ENCODE measurements at regions not wholly inside any gene's neighbourhood (a gene's known extent, or its start where the extent isn't known, plus 50 kb on each side); places are given as distances from the start of the nearest gene placed in this dataset.

DNA sequence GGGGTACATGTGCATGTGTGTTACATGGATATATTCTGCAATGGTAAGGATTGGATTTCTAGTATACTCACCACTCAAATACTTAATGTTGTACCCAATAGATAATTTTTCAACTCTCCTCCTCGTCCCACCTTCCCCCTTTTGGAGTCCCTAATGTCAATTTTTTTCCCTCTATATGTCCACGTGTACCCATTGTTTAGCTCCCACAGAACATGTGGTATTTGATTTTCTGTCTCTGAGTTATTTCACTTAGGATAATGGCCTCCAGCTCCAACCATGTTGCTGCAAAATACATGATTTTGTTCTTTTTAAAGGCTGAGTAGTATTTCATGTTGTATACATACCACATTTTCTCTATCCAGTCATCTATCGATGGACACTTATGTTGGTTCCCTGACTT lies 97.2 kb upstream of the TMTC1 start:
- 66 to 80% methylated on average over 3 of the region's 3 CpGs for whole genome bisulfite sequencing, 2 donors
- H3K27me3 ChIP-seq, result no peaks in the 10 kb centered on the region
- no peaks in the 10 kb centered on the region for H3K4me1 ChIP-seq
- TF ChIP-seq POLR2AphosphoS5 (IDR thresholded peaks at IDR 0.05), result no peak
- no peak for TF ChIP-seq EP300 (IDR thresholded peaks at IDR 0.05)
- no peak for TF ChIP-seq POLR2A (IDR thresholded peaks at IDR 0.05)
- TF ChIP-seq, protein P1, sequence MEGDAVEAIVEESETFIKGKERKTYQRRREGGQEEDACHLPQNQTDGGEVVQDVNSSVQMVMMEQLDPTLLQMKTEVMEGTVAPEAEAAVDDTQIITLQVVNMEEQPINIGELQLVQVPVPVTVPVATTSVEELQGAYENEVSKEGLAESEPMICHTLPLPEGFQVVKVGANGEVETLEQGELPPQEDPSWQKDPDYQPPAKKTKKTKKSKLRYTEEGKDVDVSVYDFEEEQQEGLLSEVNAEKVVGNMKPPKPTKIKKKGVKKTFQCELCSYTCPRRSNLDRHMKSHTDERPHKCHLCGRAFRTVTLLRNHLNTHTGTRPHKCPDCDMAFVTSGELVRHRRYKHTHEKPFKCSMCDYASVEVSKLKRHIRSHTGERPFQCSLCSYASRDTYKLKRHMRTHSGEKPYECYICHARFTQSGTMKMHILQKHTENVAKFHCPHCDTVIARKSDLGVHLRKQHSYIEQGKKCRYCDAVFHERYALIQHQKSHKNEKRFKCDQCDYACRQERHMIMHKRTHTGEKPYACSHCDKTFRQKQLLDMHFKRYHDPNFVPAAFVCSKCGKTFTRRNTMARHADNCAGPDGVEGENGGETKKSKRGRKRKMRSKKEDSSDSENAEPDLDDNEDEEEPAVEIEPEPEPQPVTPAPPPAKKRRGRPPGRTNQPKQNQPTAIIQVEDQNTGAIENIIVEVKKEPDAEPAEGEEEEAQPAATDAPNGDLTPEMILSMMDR (IDR thresholded peaks at IDR 0.05), result no peak
- intact Hi-C loops (cut with DNase I), result loop anchor here (10.0 kb wide), 1 partner anchor 326 kb away; no protein-coding TSS in a partner anchor
- no peak overlapping the region for H3K4me3 ChIP-seq
- H3K27ac ChIP-seq, result no peak overlapping the region
- peaks cover 0 to 5% (median 2%) of the 10 kb centered on the region in 4 donors for H3K9me3 ChIP-seq
- H3K36me3 ChIP-seq, result no peaks in the 10 kb centered on the region
- DNase-seq, result no peak

DNA sequence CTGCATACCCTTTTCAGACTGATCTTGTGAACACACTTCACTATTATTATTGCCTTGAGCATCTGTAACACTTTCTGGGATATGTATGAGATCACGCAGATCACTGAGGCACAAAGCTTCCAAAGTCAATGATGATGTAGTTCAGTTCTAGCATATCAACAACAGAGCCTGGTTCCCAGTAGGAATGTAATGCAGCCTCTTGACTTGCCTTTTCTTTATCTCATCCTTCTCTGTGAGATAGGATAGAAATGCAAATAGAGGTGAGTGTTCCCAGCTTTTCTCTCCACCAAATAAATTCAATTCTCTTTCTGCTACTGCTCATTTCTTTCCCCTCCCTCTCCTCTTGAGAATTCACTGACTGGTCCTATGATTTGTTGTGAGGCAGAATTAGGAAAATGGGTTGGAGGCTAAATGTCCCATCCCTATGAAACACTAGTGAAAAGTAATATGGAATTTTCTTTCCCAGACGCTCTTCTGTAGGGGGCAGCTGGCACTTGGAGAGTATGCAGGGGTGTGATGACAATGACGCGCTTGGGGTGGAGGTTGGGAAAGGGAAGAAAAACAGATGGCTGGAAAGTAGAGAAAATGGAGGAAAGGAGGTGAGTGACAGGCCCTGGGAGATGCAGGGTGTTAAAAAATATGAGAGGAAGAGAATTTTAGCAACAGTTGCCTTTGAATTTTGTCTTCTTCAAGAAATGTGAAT lies 96.0 kb upstream of the TMTC1 start:
- intact Hi-C loops (cut with DNase I), result loop anchor here (10.0 kb wide), 1 partner anchor 325 kb away; no protein-coding TSS in a partner anchor
- WGBS, 2 donors, result 89 to 91% methylated on average over 4 of the region's 4 CpGs
- TF ChIP-seq POLR2AphosphoS5 (IDR thresholded peaks at IDR 0.05) (no peak), EP300 (IDR thresholded peaks at IDR 0.05) (no peak), POLR2A (IDR thresholded peaks at IDR 0.05) (no peak)
- TF ChIP-seq, protein P1 (IDR thresholded peaks at IDR 0.05), result no peak

DNA sequence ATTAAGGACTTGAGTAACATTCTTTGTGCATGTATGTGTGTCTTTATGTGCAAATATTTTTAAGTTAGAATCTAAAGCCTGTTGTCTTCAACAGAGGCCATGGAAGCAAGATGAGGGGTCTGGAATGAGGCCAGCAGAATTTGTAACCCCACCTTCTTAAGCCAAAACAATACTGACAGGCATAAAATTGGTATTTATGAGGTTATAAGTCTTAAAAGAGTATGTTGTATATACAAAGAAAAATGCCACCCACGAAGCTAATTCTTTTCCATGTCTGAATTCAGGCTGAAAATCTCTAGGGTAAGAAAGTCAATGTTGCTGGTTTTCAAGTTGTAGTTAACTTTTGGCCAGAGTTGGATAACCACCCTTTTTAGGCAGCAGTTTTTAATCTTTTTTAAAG lies 86.2 kb upstream of the TMTC1 start:
- Histone ChIP-seq H3K4me3 (no peak overlapping the region), H3K27ac (no peak overlapping the region), H3K27me3 (no peaks in the 10 kb centered on the region), H3K9me3 (no peaks in the 10 kb centered on the region), H3K36me3 (no peaks in the 10 kb centered on the region), H3K4me1 (no peaks in the 10 kb centered on the region)
- intact Hi-C loops (cut with DNase I), result no loop called here
- DNase-seq, result no peak
- TF ChIP-seq EP300 (IDR thresholded peaks at IDR 0.05) (no peak), POLR2A (IDR thresholded peaks at IDR 0.05) (no peak), POLR2AphosphoS5 (IDR thresholded peaks at IDR 0.05) (no peak)
- TF ChIP-seq, protein P1 (IDR thresholded peaks at IDR 0.05), result no peak
- 17 to 41% methylated on average over 1 of the region's 1 CpG for WGBS, 2 donors

More for the DNA sequence above, 96.0 kb upstream of the TMTC1 start:
- H3K36me3 ChIP-seq, result no peaks in the 10 kb centered on the region
- no peaks in the 10 kb centered on the region for H3K27me3 ChIP-seq
- no peaks in the 10 kb centered on the region for H3K4me1 ChIP-seq
- H3K27ac ChIP-seq, result no peak overlapping the region
- no peak overlapping the region for H3K4me3 ChIP-seq
- H3K9me3 ChIP-seq, result peaks cover 0 to 5% (median 2%) of the 10 kb centered on the region in 4 donors
- no peak for DNase-seq

DNA sequence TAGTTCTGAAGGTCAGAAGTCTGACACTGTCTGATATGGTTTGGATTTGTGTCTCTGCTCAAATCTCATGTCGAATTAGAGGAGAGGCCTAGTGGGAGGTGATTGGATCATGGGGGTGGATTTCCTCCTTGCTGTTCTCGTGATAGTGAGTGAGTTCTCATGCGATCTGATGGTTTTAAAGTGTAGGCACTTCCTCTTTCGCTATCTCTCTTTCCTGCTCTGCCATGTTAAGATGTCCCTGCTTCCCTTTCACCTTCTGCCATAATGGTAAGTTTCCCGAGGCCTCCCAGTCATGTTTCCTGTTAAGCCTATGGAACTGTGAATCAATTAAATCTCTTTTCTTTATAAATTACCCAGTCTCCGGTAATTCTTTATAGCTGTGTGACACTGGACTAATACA lies 84.1 kb upstream of the TMTC1 start:
- Histone ChIP-seq H3K4me3 (no peak overlapping the region), H3K27me3 (no peaks in the 10 kb centered on the region), H3K36me3 (no peaks in the 10 kb centered on the region), H3K9me3 (no peaks in the 10 kb centered on the region), H3K27ac (no peak overlapping the region), H3K4me1 (no peaks in the 10 kb centered on the region)
- no peak for DNase-seq
- intact Hi-C loops (cut with DNase I), result no loop called here
- TF ChIP-seq POLR2A (IDR thresholded peaks at IDR 0.05), result no peak
- TF ChIP-seq EP300 (IDR thresholded peaks at IDR 0.05), result no peak
- no peak for TF ChIP-seq POLR2AphosphoS5 (IDR thresholded peaks at IDR 0.05)
- TF ChIP-seq, protein P1 (IDR thresholded peaks at IDR 0.05), result no peak
- 77 to 80% methylated on average over 6 of the region's 6 CpGs for WGBS, 2 donors

DNA sequence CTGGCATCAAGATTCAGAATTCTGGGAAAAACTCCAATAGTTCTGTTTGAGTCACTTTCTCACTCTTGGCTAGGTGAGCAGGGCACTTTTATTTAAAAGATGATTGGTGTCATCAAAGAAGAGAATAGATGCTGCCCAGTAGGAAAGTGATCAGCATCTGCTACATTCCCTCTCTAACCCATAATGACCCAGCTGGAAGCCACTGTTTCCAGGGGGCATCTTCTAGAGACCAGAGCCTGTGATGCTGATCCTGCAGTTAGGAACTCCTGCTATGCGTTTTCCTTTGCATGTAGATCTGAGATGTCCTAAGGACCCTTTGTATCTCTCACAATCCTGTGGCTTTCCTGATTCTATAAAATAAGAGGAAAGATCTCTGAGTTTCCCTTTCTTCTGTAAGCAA lies 79.9 kb upstream of the TMTC1 start:
- no peaks in the 10 kb centered on the region for H3K27me3 ChIP-seq
- H3K9me3 ChIP-seq, result no peaks in the 10 kb centered on the region
- TF ChIP-seq POLR2AphosphoS5 (IDR thresholded peaks at IDR 0.05) (no peak), POLR2A (IDR thresholded peaks at IDR 0.05) (no peak), EP300 (IDR thresholded peaks at IDR 0.05) (no peak)
- TF ChIP-seq, protein P1 (IDR thresholded peaks at IDR 0.05), result no peak
- H3K27ac ChIP-seq, result no peak overlapping the region
- no peak for DNase-seq
- H3K4me1 ChIP-seq, result no peaks in the 10 kb centered on the region
- no peak overlapping the region for H3K4me3 ChIP-seq
- 62 to 84% methylated on average over 1 of the region's 1 CpG for WGBS, 2 donors
- no peaks in the 10 kb centered on the region for H3K36me3 ChIP-seq
- intact Hi-C loops (cut with DNase I), result no loop called here

Data from sigmoid colon (tissue), 6 donors.